ENCODE measurements at regions not wholly inside any gene's neighbourhood (a gene's known extent, or its start where the extent isn't known, plus 50 kb on each side); places are given as distances from the start of the nearest gene placed in this dataset.
"Not testable (repeated sequence)": the region's sequence is repeated elsewhere in the genome, so short reads cannot be mapped to it uniquely, and the experiment has no call there.

DNA sequence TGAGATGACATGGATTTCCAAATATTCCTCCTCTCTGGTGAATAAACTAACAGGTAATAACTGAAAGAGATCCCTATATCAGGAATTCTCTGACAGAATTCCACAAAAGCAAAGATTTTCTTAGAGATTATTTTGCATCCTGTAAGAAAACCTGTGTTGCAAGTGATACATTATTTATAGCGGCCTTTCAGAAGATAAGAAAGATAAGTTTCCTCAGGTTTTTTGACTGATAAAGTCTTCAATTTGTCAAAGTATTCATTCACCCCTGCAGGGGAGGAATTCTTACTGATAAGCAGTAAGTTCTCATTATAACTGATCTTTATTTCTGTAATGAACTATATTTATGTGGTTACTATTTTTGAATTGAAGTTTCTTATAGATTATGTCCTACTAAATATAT lies 554.0 kb downstream of the ARL4A start:
- no peak for DNase-seq

DNA sequence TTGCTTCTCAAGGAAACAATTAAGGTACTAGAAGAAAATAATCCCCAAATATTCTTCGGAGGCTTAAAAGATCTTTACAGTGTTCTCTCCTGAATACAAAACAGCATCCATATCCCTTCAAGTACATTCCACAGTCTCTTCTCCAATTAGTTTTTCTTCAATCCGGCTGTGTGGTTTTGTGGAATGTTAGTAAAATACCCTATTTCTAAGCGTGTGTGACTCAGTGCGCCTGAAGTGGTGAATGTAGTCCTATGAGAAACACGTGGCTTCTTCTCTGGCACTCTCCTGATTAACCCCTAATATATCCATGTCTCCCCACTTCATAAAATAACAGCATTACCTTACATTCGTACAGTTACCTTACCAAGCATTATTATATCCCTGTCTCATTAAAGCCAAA lies 570.2 kb downstream of the ARL4A start:
- no peak for DNase-seq

DNA sequence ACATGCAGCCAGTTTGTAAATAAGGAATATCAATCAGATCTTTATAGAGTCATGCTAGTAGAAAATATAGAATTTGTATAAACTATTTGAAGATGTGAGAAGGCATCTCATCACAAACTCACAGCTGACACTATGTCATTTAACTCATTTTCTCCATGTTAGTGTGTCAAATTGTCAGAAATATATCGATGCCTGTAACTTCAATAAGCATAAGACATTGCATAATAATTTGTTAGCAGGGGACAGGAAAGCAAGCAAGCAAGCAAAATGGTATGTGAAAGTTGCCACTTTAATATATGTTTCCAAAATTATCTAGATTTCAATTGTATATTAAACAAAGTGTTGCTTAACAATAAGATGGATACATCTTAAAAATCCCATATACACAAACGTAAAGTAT lies 571.0 kb downstream of the ARL4A start:
- no peak for DNase-seq

DNA sequence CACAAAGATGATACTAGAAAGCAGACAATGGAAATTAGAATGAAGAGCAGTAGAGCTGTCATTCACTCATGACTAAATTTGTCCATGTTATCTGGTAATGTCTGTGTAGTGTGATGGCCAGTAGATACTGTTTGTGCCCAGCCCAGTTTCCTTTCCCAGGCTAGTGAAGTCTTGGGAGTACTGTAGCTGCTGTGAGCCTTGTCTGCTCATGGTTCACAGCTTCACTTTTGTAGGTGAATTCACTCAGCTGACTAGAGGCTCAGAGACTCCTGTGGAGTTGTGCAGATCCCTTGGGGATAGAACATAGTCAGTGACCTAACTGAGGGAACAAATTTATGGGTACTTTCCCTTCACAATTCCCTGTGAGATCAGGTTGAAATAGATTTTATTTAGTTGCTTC lies 572.5 kb downstream of the ARL4A start:
- DNase-seq, result no peak

DNA sequence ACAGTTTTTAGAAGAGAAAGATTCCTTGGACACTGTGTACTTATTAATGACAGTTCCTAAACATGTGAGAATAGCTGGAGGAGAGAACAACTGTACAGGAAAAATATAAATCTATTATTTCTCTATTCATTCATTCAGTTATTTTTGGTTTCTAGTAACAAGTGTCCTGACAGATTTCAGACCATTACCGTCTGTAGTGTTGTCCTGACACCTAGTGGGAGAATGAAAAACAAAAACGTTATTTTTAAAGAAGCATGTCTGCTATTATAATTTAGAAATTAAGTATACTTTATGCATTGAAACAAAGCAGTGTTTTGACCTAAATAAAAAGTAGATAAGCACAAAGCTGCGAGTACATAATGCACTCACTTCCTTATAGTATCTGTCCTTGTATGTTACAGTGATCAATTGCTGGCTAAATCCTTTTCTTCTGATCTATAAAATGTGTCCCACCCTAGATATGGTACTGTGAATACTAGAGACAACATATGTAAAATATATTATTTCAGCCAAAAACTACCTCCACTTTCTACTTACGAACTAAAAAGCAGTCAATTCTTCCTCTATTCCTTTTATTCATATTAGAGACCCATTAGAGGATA lies 575.6 kb downstream of the ARL4A start:
- no peak for DNase-seq

DNA sequence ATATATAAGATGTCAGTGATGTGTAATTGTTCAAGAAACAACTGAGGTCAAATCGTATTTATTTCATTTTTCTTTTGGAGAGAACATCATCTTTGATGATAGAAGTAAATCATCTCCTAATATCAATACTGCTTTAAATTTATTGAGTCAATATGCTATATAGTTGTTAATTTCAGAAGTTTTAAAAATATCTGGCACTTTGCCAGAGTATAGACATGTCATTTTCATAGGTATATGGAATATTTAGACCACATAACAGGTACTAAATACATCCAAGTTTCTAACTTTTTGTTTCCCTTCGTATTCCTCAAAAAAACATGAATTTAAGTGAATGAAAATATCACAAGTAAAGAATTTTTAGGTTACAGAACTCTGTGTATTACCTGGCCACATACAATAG lies 577.8 kb downstream of the ARL4A start:
- no peak for DNase-seq

DNA sequence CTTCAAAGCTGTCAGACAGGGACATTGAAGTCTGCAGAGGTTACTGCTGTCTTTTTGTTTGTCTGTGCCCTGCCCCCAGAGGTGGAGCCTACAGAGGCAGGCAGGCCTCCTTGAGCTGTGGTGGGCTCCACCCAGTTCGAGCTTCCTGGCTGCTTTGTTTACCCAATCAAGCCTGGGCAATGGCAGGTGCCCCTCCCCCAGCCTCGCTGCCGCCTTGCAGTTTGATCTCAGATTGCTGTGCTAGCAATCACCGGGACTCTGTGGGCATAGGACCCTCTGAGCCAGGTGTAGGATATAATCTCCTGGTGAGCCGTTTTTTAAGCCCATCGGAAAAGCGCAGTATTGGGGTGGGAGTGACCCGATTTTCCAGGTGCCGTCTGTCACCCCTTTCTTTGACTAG lies 586.8 kb downstream of the ARL4A start:
- DNase-seq, result not testable (repeated sequence)

DNA sequence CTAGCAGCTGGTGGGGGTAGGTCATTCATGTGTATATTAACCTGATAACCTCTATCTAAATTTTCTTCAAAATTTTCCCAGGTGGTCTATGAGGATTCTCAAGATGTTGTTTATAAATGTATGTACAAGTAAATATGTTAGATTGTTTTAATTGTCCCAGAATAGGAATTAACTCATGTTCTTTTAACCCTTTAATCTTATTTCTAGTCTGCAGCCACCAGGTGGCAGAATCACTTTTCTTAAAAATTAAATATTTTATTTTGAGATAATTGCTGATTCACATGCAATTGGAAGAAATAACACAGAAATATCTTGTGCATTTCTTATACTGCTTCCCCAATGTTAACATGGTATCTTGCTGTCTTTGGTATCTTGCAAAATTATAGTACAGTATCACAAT lies 589.5 kb downstream of the ARL4A start:
- no peak for DNase-seq

DNA sequence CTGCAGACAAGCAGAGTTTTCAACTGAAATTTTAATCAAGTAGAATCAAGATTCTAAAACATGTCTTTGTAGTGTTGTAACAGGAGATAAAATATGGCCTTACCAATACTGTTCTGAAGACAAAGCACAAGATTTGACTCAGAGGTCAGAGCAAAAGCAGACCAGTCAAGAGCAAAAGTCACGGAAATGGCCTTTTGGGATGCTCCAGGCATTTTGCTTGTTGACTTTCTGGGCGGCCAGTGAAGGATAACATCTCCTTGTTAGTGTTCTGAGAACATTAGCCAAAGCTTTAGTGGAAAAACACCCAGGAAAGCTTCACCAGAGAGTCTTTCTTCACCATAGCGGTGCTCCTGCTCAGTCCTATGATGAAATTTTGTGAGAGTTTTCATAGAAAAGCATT lies 590.6 kb downstream of the ARL4A start:
- no peak for DNase-seq

DNA sequence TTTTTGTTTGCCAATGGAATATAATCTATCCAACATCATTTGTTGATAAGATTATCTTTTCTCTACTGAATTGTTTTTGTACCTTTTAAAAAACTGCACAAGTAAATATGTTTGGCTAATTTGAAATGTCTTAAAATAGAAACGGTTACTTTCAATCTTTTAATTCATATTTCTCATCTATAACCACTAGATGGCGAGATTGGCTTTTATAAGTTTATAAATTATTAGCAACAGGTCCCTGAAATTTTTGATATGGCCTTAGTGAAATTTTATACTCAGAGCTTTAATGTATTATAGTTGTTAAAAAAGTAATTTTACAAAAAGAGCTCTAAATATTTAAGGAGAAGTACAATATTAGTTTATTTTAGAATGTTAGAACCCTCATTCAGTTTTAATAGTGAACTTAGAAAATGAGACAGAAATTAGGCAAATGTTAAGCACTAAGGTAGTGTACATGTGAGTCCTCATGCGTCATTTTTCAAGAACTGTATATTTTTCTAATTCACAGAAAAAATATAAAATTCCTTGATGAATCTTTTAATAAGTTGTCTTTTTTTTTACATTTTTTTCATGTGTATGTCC lies 592.5 kb downstream of the ARL4A start:
- DNase-seq, result no peak

DNA sequence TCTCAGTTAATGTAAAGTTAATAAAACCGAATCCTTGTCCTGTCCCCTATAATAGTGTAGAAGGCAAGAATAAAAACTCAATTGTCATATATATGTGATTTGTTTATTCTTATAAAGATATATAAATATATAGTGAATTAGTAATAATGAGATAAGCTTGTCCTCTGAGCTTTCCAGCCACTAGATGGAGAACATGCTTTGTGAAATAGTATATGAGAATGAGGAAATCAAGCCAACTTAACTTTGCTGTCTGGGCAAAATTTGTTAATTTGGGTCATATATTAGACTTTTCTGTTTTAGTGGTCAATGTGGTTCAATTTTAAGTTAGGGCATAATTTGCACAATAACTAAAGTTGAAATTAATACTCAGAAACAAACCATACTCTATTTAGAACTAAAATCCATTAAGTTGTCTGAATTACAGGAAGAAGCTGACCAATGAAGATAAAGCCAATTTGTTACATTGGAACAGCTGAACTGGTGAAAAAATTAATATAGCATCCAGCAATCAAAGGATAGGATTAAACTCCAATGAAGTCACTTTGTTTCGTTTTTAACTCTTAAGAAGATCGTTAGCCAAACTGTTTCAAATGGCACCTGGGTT lies 595.0 kb downstream of the ARL4A start:
- DNase-seq, result no peak

DNA sequence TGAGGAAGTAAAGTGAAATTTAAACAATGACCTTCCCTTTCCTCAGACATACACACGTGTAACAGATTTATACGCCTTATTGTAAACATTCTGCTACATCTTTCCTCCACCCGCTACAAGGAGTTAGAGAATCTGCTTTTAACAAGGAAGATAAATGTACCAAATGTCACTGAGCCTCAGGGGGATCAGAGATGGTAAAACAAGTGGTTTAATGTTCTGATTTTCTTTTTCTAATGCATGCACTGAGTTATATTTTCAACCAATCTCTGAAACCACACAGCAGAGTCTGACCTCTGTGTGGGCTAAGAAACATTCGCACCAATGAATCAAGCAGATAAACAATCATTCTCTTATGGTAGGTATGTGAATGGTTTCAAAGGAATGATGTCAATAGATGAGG lies 599.5 kb downstream of the ARL4A start:
- no peak for DNase-seq

DNA sequence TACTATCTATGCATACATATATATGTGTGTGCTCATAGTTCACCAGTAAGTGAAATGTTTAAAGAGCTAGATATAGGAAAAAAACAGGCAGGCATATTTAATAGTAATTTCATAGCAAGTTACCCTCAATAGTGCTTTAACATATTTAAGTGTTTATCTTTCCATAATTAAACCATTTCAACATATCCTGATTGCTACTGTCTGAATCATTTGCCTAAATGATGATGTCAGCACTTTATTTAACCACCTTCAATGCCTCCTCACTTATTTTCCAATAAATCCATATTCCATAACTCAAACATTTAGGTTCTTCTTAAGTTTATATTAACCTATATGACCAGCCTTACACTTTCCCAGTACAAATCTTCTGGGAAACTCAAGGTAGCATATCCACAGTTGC lies 601.1 kb downstream of the ARL4A start:
- DNase-seq, result no peak

DNA sequence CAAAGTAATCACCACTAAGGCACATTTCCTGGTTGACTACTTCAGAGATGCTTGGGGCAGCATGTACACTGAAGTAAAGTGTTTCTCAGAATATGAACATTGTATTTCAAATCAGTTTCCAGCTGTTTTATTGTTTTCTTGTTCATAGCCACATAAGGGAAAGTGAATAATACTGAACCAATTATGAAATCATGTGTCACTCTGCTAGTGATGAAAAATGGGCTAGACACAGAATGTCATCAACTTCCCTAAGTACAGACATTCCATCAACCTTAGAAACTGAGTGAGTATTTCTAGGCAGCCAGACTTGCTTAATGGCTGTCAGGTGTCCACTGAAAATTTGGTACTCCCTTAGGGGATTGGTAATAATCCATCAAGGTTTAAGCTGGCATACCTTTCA lies 603.5 kb downstream of the ARL4A start:
- no peak for DNase-seq

DNA sequence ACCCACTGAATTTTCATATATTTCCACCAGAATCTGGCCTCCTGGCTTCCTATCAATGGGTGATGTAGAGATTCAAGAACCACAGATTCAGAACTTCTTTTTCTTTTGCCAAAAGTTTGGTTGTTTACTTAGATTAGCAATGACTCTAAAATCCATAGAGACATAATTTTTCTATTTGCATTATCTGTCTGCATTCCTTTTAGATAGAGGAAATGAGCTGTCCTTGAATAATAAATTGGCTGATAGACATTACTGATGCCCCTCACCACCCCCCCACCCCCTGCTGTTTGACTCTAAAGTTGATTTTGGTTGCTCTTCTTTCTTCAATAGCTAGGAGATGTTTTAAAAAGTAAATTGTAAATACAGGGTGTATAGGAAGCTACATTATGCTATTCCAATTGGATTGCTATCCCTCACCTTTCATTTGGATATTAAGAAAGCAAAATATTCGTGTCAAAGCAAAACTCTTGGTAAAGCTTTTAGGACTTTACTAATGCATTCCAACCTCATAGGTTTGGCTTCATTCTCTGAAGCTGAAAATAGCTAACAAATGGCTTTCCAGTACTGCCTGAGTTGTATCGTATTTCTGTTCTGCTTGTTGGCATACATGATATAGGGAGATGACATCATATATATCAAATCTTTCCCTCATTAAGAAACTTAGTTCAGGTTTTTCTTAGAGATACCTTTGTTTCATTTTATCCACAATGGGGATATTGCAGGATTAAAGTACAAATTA lies 606.0 kb downstream of the ARL4A start:
- no peak for DNase-seq

DNA sequence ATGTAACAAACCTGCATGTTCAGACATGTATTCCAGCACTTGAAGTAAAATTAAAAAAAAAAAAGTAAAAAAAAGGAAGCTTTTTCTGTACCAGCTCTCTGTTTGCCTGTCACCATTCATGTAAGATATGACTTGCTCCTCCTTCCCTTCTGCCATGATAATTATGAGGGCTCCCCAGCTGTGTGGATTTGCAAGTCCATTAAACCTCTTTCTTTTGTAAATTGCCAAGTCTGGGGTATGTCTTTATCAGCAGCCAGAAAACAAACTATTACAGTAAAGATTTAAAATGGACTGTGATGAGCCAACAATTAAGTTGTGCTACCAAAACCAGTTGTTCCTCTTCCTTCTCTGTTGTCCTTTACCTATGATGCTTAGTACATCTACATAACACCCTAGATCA lies 619.6 kb downstream of the ARL4A start:
- DNase-seq, result no peak

DNA sequence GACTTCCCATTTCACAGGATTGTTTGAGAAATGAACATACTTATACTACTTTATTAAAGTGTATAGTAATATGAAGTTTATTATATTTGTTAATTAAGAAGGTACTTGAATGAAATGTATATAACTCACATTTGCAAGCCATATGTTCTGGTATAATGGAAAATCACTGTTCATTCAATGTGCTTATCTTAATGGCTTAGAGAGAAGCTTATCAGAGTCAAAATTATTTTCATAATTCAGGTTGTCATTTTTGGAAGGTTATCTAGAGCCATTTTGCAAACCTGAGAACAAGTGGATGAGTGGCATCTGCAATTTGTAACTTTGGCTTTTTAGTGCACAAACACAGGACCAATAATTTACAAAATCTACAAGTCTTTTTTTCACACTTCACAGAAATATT lies 621.0 kb downstream of the ARL4A start:
- DNase-seq, result no peak

DNA sequence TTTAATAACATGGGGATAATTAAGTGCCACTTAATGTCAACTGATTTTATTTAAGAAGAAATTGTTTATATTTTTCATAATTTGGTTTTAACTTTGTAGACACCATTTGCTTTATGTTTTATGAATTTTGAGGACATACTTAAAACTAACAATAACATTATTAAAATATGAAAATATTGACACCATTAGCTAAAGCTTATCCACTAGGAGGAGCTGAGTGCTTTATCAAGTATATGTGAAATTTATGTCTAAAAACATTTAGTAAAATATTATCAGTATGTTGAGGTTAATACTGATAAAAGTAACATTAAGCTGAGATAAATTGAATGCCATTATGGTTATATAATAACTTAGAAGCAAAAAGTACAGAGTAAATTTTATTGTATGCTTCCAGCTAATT lies 622.1 kb downstream of the ARL4A start:
- DNase-seq, result no peak

DNA sequence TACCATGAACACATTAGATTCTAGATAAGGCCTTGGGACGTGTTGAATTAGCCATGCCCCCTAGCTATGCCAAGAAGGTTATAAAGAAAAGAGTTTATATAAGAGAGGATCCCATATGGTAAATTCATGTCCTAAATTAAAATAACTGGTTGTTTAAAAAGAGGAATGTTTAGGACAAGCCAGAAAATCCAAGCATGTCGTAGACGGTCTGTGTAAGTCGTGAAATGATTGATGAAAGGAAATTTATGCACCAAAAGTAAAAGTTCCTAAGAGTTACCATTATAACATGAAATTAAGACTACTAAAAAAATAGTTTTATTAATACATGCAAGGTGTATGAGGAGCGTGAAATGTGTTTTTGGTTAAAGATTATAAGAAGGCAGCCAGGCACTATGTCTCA lies 624.9 kb downstream of the ARL4A start:
- DNase-seq, result no peak

DNA sequence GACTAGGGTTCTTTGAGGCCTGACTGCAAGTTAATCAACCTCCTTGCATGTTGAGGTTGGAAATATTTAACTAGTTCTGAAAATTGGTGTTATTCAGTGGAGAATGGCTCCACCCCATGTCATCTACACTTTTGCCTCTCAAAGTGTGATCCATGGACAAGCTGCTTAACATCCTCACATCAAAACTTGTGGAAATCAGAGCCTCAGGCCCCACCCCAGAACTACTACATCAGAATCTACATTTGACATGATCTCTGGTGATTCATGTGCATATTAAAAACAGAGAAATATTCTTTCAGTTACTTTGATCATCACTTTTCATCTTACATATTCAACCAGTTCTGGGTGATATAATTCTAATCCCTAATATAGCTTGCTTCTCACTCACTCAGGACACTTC lies 632.9 kb downstream of the ARL4A start:
- DNase-seq, result no peak

DNA sequence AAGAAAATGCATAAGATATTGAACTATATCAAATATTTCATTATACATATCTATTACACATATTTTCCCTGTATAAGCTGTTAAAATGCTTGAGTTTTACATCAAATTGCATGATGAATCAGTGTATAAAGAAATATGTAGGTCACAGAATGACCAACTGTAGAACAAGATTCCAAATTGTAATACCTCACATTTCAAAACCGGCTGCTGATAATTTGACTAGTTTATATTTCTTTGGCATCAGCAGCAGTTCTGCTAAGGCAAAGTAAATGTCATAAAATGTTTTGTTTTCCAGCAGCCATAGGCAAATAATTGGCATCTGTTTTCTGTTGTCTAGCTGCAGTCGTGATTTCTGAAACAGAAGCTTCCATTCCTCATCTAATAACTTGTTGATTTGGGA lies 633.9 kb downstream of the ARL4A start:
- no peak for DNase-seq

DNA sequence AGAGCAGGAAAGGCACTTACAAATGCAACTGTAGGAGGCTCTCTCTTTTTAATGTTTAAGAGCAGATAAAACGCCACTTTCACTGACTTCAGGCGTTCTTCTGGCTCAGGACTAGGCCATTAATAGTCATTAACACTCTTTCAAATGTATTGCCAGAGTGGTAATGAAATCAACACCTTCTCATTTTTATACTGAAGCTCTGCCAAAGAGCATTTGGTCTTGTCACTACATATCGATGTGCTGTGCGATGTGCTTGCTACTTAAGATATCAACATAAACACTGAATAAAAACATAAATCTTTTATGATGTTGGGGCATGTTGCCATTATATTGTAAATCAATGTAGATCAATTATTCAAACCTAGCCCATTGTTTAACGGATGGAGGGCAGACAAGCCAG lies 634.7 kb downstream of the ARL4A start:
- DNase-seq, result no peak

DNA sequence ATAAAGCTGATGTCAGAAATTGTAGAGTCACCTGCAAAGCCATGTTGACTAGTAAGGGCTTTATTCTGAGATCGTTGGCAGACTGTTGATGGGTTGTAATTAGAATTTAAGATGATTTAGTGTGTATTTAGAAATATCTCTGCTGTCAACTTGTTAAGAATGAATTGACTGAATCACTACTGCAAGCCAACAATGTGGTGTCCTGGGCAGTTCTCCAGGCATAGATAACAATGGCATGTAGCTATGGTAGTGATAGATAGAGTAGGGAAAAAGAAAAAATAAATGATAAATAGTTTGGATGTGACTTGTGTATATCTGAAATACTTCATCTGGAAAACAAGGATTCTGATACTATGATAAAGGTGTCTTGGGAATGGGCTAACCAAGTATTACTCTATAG lies 640.2 kb downstream of the ARL4A start:
- no peak for DNase-seq

DNA sequence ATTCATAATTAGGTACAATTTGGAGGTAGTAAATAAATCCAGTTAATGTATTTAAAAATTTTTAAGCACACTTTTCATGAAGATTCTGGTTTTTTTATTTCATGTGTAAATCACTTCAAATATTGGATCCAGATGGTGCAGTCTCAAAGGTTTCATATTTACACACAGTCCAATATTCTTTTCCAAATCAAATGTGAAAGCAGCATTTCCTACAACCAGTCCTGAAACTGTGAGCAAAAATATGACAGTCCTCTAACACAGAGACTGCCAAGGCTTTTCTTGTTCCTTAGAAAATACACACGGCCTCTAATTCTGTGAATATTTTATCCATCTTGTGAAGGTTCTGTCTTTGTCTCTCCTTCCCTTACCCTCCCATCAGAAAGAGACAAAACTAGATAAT lies 645.9 kb downstream of the ARL4A start:
- no peak for DNase-seq

Data from stimulated activated CD4-positive, alpha-beta T cell treated with anti-CD3 and anti-CD28 coated beads, Interleukin-15, amount 100 ng/mL, for 24 hours (primary cell).